AG04449 (cell line): ENCODE measurements at regions not wholly inside any gene's neighbourhood (a gene's known extent, or its start where the extent isn't known, plus 50 kb on each side); places are given as distances from the start of the nearest gene placed in this dataset.

Experiments used
- CTCF ChIA-PET: fragments of 350-600 bp; formaldehyde crosslinking; extraction: SDS; loops from one replicate; lab custom pipeline; 2021; ENCODE audit warnings: antibody characterized with exemption; lab: Yijun Ruan, JAX
- POLR2A ChIA-PET: fragments of 400-600, 350-600 bp; formaldehyde crosslinking; extraction: SDS; loops from one replicate; lab custom pipeline; 2020; ENCODE audit warnings: antibody characterized with exemption, inconsistent platforms; lab: Yijun Ruan, JAX
- DNase-seq: peaks from one replicate; pipeline ENCODE4 v3.0.0-alpha.2; 2010; ENCODE audit warnings: low read depth, low spot score
- H3K4me3 ChIP-seq: 2 replicates; pipeline ENCODE4 v1.5.1; 2011; ENCODE audit warnings: low read depth, mild to moderate bottlenecking, control low read depth, low read length
- CTCF ChIP-seq: IDR thresholded peaks from one replicate; pipeline ENCODE4 v1.5.1; 2011; ENCODE audit warnings: mild to moderate bottlenecking, moderate library complexity, low read length, control low read depth, inconsistent platforms; ENCODE audit not compliant: insufficient read depth; ENCODE audit errors: missing control alignments

GRCh38 chr7:7044806-7045205 is 137.5 kb upstream of the C1GALT1 start:
- TF ChIP-seq CTCF, result no peak

GRCh38 chr7:7048213-7048612 is 134.1 kb upstream of the C1GALT1 start:
- no peak for TF ChIP-seq CTCF
- ChIA-PET CTCF (no interaction called here), POLR2A (no interaction called here)
- H3K4me3 ChIP-seq, result no peak overlapping the region
- no peak for DNase-seq

More at GRCh38 chr7:7044806-7045205, 137.5 kb upstream of the C1GALT1 start:
- no peak for DNase-seq
- POLR2A ChIA-PET, result no interaction called here
- CTCF ChIA-PET, result no interaction called here
- H3K4me3 ChIP-seq, result no peak overlapping the region

GRCh38 chr7:7051206-7051877 is 131.0 kb upstream of the C1GALT1 start:
- no peak overlapping the region for H3K4me3 ChIP-seq
- POLR2A ChIA-PET, result no interaction called here
- no peak for DNase-seq
- no peak for TF ChIP-seq CTCF
- CTCF ChIA-PET, result no interaction called here

- no peak for DNase-seq
- no peak overlapping the region for H3K4me3 ChIP-seq
- CTCF ChIA-PET, result no interaction called here
- POLR2A ChIA-PET, result no interaction called here
- no peak for TF ChIP-seq CTCF
These were observed 128.0 kb upstream of the C1GALT1 start for GRCh38 chr7:7054252-7054830.

GRCh38 chr7:7060828-7061599 is 121.3 kb upstream of the C1GALT1 start:
- CTCF ChIA-PET, result no interaction called here
- no peak for DNase-seq
- no peak for TF ChIP-seq CTCF
- POLR2A ChIA-PET, result no interaction called here
- H3K4me3 ChIP-seq, result no peak overlapping the region

GRCh38 chr7:7077945-7078344 is 104.4 kb upstream of the C1GALT1 start:
- POLR2A ChIA-PET, result no interaction called here
- CTCF ChIA-PET, result interaction anchor here (1.6 to 1.7 kb wide), 2 partner anchors 25 to 346 kb away, joined by 3 to 5 read pairs; no protein-coding TSS in a partner anchor
- H3K4me3 ChIP-seq, result no peak overlapping the region
- DNase-seq, result no peak
- no peak for TF ChIP-seq CTCF
